ENCODE measurements at regions not wholly inside any gene's neighbourhood (a gene's known extent, or its start where the extent isn't known, plus 50 kb on each side); places are given as distances from the start of the nearest gene placed in this dataset.

DNA sequence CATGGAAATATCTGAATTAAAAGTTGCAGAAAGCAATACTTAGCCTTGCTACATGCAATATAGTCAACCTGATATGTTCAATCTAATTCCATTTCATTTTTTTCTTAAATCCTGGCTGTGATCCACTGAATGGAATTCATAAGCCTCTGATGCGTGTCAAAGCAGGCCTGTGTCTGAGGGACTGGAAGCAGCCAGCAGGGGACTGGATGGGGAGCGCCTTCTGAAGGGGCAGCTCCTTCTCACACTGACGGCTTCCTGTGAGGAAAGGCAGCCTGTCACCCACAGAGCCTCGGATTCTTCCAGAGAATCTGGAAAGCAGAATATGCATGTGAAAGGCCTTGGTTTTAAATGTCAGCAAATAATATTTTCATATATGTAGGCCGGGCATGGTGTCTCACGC lies 73.5 kb downstream of the KCNF1 start:
- CTCF ChIA-PET, result no interaction called here
- Mint-ChIP-seq H3K36me3 (ENCODE audit: insufficient read depth, unreplicated experiment) (no peaks in the 10 kb centered on the region), H3K9me3 (ENCODE audit: low read depth, unreplicated experiment) (no peaks in the 10 kb centered on the region), H3K4me1 (ENCODE audit: low read depth, unreplicated experiment) (no peaks in the 10 kb centered on the region), H3K4me3 (ENCODE audit: low read depth, unreplicated experiment) (no peak overlapping the region), H3K27me3 (ENCODE audit: unreplicated experiment) (peaks cover 83% of the 10 kb centered on the region), H3K27ac (ENCODE audit: unreplicated experiment) (no peak overlapping the region)
- BruUV-seq (replicated peaks), result no TSS peak
- TF ChIP-seq CTCF (IDR thresholded peaks at IDR 0.05; ENCODE audit: unreplicated experiment), result no peak
- intact Hi-C loops (cut with micrococcal nuclease; ENCODE audit: unreplicated experiment), result no loop called here
- no peak for DNase-seq

- Mint-ChIP-seq H3K4me3 (ENCODE audit: low read depth, unreplicated experiment) (no peak overlapping the region), H3K27ac (ENCODE audit: unreplicated experiment) (no peak overlapping the region), H3K27me3 (ENCODE audit: unreplicated experiment) (peaks cover 83% of the 10 kb centered on the region), H3K9me3 (ENCODE audit: low read depth, unreplicated experiment) (no peaks in the 10 kb centered on the region), H3K4me1 (ENCODE audit: low read depth, unreplicated experiment) (no peaks in the 10 kb centered on the region), H3K36me3 (ENCODE audit: insufficient read depth, unreplicated experiment) (no peaks in the 10 kb centered on the region)
- no peak for TF ChIP-seq CTCF (IDR thresholded peaks at IDR 0.05; ENCODE audit: unreplicated experiment)
- CTCF ChIA-PET, result no interaction called here
- intact Hi-C loops (cut with micrococcal nuclease; ENCODE audit: unreplicated experiment), result no loop called here
- DNase-seq, result no peak
- BruUV-seq (replicated peaks), result no TSS peak
Observed at GRCh38 chr2:10985901-10986535, 74.3 kb downstream of the KCNF1 start.

DNA sequence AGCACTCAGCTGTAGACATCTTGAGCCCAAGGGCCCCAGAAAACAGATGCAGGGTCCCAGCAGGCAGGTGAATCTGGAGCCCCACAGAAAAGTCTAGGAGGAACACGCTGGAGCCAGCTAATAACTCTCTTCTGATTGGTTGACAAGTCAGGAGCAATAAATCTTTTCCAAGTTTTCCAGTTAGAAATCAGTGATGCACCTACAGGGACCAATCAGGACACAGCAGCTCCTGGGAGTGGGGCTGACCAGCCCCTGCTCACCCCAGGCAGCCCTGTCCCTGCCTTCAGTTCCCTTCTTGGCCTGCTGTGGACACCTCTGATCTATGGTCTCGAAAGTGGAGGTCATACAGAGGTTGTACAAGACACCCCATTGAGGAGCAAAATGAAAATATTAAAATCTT lies 75.7 kb downstream of the KCNF1 start:
- intact Hi-C loops (cut with micrococcal nuclease; ENCODE audit: unreplicated experiment), result no loop called here
- no peak for TF ChIP-seq CTCF (IDR thresholded peaks at IDR 0.05; ENCODE audit: unreplicated experiment)
- CTCF ChIA-PET, result no interaction called here
- Mint-ChIP-seq H3K9me3 (ENCODE audit: low read depth, unreplicated experiment) (no peaks in the 10 kb centered on the region), H3K4me1 (ENCODE audit: low read depth, unreplicated experiment) (no peaks in the 10 kb centered on the region), H3K4me3 (ENCODE audit: low read depth, unreplicated experiment) (no peak overlapping the region), H3K36me3 (ENCODE audit: insufficient read depth, unreplicated experiment) (no peaks in the 10 kb centered on the region), H3K27me3 (ENCODE audit: unreplicated experiment) (peaks cover 92% of the 10 kb centered on the region), H3K27ac (ENCODE audit: unreplicated experiment) (no peak overlapping the region)
- no TSS peak for BruUV-seq (replicated peaks)
- DNase-seq, result no peak

DNA sequence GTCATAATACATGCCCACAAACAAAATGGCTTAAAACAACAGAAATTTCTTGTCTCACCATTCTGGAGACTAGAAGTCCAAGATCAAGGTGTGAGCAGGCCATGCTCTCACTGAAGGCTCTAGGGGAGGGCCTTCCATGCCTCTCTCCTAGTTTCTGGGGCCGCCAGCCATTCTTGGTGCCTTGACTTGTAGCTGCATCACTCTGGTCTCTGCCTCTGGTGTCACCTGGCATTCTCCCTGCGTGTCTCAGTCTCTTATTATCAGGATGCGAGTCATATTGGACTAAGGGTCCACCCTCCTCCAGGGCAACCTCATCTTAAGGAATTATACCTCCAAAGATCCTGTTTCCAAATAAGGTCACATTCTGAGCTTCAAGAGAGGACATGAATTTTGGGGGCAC lies 76.1 kb downstream of the KCNF1 start:
- TF ChIP-seq CTCF (IDR thresholded peaks at IDR 0.05; ENCODE audit: unreplicated experiment), result no peak
- Mint-ChIP-seq H3K27ac (ENCODE audit: unreplicated experiment) (no peak overlapping the region), H3K36me3 (ENCODE audit: insufficient read depth, unreplicated experiment) (no peaks in the 10 kb centered on the region), H3K4me1 (ENCODE audit: low read depth, unreplicated experiment) (no peaks in the 10 kb centered on the region), H3K9me3 (ENCODE audit: low read depth, unreplicated experiment) (no peaks in the 10 kb centered on the region), H3K4me3 (ENCODE audit: low read depth, unreplicated experiment) (no peak overlapping the region), H3K27me3 (ENCODE audit: unreplicated experiment) (peaks cover 96% of the 10 kb centered on the region)
- BruUV-seq (replicated peaks), result no TSS peak
- CTCF ChIA-PET, result interaction anchor here (0.5 kb wide), 1 partner anchor 152 kb away, joined by 6 read pairs; no protein-coding TSS in a partner anchor
- DNase-seq, result no peak
- intact Hi-C loops (cut with micrococcal nuclease; ENCODE audit: unreplicated experiment), result no loop called here

Measured in Calu3 (cell line).